ENCODE measurements at regions not wholly inside any gene's neighbourhood (a gene's known extent, or its start where the extent isn't known, plus 50 kb on each side); places are given as distances from the start of the nearest gene placed in this dataset.

DNA sequence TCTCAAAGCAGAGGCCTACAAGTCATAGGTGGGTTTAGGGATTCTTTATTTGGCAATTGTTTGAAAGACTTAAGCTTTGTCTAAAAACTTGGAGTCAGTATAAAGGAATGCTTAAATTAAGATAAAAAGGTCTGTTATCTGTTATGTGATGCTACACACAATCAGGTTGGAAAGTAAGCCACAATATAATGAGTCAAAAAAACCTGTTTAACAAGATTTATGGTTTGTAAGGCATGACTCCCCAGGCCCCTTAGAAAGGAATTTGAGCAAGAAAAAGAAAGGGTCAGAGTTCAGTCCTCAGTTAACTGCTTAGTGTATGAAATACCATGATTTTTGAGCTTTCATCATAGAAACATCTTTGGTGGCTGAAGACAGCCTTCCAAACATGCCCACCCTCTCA lies 66.8 kb upstream of the HMGN3 start:
- DNase-seq = no peak

DNA sequence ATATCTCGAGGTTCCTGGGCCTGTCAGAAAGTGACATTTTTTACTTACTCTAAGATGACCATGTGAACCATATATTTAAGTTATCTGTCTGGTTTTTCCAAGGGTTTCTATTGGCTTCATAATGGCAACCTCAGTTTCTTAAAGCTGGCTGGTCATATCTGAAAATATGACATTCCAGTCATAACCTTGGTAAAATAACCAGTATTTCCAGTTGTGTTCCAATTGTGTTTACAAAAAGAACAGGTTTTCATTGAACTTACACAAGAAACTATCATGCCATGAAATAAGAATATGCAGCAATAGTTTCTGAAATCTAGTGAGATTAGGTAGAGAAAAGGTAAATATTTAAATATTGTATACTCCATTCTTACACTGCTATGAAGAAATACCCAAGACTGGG lies 61.7 kb upstream of the HMGN3 start:
- DNase-seq = no peak

Data from NCI-H510A (cell line).